Colonic mucosa (tissue), 4 donors: ENCODE measurements at regions not wholly inside any gene's neighbourhood (a gene's known extent, or its start where the extent isn't known, plus 50 kb on each side); places are given as distances from the start of the nearest gene placed in this dataset.

Experiments
- DNase-seq: peaks from one replicate; pipeline ENCODE4 v3.0.0-alpha.2; 2020
- H3K27ac ChIP-seq: fragments of 200-600 bp; one replicate; pipeline ENCODE4 v1.8.0; 2021
- H3K27me3 ChIP-seq: fragments of 200-600 bp; one replicate; pipeline ENCODE4 v1.8.0; 2021
- H3K36me3 ChIP-seq: fragments of 200-600 bp; one replicate; pipeline ENCODE4 v1.8.0; 2021
- H3K4me1 ChIP-seq: fragments of 200-600 bp; one replicate; pipeline ENCODE4 v1.8.0; 2021; ENCODE audit warnings: mild to moderate bottlenecking
- H3K4me3 ChIP-seq: fragments of 200-600 bp; one replicate; pipeline ENCODE4 v1.8.0; 2021
- H3K9ac ChIP-seq, 2 donors: one replicate each; pipeline ENCODE4 v1.7.0; 2013; ENCODE audit warnings: control low read depth in 2 of 2, low read depth in 2 of 2, low read length in 2 of 2
- H3K9me3 ChIP-seq: fragments of 200-600 bp; one replicate; pipeline ENCODE4 v1.8.0; 2021
- CTCF ChIP-seq: fragments of 200-600 bp; IDR thresholded peaks from one replicate; pipeline ENCODE4 v1.8.0; 2022; ENCODE audit warnings: antibody characterized with exemption, mild to moderate bottlenecking
- intact Hi-C: fragments of 100-400 bp; cut with DNase I; formaldehyde crosslinking; loops from one replicate; pipeline ENCODE4 v1.14.1; 2022
- donor health status: healthy.
- donor health status: DM: no; HTN: no; CAD: no.
- donor health status: DM: no; HTN: no; CAD: no.

GRCh38 chr6:15044146-15044882 lies 201.6 kb upstream of the JARID2 start:
- H3K4me3 ChIP-seq, result no peak overlapping the region
- H3K9me3 ChIP-seq, result no peaks in the 10 kb centered on the region
- H3K36me3 ChIP-seq, result no peaks in the 10 kb centered on the region
- no peaks in the 10 kb centered on the region for H3K4me1 ChIP-seq
- no peak overlapping the region for H3K9ac ChIP-seq
- no peaks in the 10 kb centered on the region for H3K27me3 ChIP-seq
- intact Hi-C loops, result no loop called here
- no peak for TF ChIP-seq CTCF
- no peak overlapping the region for H3K27ac ChIP-seq
- DNase-seq, result no peak

GRCh38 chr6:15044948-15045347 lies 200.9 kb upstream of the JARID2 start:
- H3K4me3 ChIP-seq, result no peak overlapping the region
- H3K4me1 ChIP-seq, result no peaks in the 10 kb centered on the region
- TF ChIP-seq CTCF, result no peak
- intact Hi-C loops, result no loop called here
- no peak for DNase-seq
- no peaks in the 10 kb centered on the region for H3K36me3 ChIP-seq
- H3K27ac ChIP-seq, result no peak overlapping the region
- H3K9ac ChIP-seq, result no peak overlapping the region
- no peaks in the 10 kb centered on the region for H3K9me3 ChIP-seq
- H3K27me3 ChIP-seq, result no peaks in the 10 kb centered on the region

GRCh38 chr6:15046751-15047150 lies 199.1 kb upstream of the JARID2 start:
- intact Hi-C loops, result no loop called here
- Histone ChIP-seq H3K4me1 (no peaks in the 10 kb centered on the region), H3K27me3 (no peaks in the 10 kb centered on the region), H3K36me3 (no peaks in the 10 kb centered on the region), H3K4me3 (no peak overlapping the region), H3K27ac (no peak overlapping the region), H3K9ac (no peak overlapping the region), H3K9me3 (no peaks in the 10 kb centered on the region)
- DNase-seq, result no peak
- TF ChIP-seq CTCF, result no peak

- no peaks in the 10 kb centered on the region for H3K9me3 ChIP-seq
- H3K27me3 ChIP-seq, result no peaks in the 10 kb centered on the region
- no peak for TF ChIP-seq CTCF
- no peaks in the 10 kb centered on the region for H3K4me1 ChIP-seq
- intact Hi-C loops, result no loop called here
- DNase-seq, result no peak
- H3K27ac ChIP-seq, result no peak overlapping the region
- no peaks in the 10 kb centered on the region for H3K36me3 ChIP-seq
- no peak overlapping the region for H3K4me3 ChIP-seq
- no peak overlapping the region for H3K9ac ChIP-seq
Measured at GRCh38 chr6:15048367-15048766, 197.5 kb upstream of the JARID2 start.

- no peak for DNase-seq
- Histone ChIP-seq H3K4me1 (no peaks in the 10 kb centered on the region), H3K36me3 (no peaks in the 10 kb centered on the region), H3K9ac (no peak overlapping the region), H3K4me3 (no peak overlapping the region), H3K9me3 (no peaks in the 10 kb centered on the region), H3K27me3 (no peaks in the 10 kb centered on the region), H3K27ac (no peak overlapping the region)
- intact Hi-C loops, result no loop called here
- TF ChIP-seq CTCF, result no peak
Measured at GRCh38 chr6:15058200-15059061, 187.4 kb upstream of the JARID2 start.
